ENCODE measurements at regions not wholly inside any gene's neighbourhood (a gene's known extent, or its start where the extent isn't known, plus 50 kb on each side); places are given as distances from the start of the nearest gene placed in this dataset.
A peak's percentile ranks its signal among the peaks of the same experiment; 100 is the strongest.
"Not testable (repeated sequence)": the region's sequence is repeated elsewhere in the genome, so short reads cannot be mapped to it uniquely, and the experiment has no call there.

DNA sequence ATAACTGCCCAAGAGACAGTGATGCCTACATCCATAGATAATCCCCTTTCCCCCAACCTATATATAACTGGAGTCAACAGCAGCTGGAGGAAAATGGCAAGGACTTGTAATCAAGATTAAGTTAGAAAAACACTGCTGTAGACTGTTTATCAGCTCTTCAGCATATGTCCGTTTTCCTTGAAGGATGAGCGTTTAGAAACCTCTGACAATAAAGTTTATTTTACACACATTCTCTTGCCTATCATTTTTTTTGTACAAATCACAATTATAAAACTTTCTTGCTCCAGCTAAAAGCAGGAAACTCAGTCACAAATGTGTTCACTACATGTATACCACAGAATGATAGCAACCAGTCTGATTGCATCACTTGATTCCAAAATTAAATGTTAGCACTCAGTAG is 50.8 kb downstream of the PPIAL4G start:
- H3K4me3 Mint-ChIP-seq, H3K27me3 Mint-ChIP-seq, H3K4me1 Mint-ChIP-seq, H3K9me3 Mint-ChIP-seq: not testable (repeated sequence)
- Mint-ChIP-seq H3K27ac (peak overlapping the region in 1 of 3 donors; percentile 92), H3K36me3 (peaks cover 16% of the 10 kb centered on the region)

GRCh38 chr1:148429856-148430255 is 53.2 kb downstream of the PPIAL4G start:
- H3K4me3 Mint-ChIP-seq, H3K27me3 Mint-ChIP-seq, H3K27ac Mint-ChIP-seq, H3K4me1 Mint-ChIP-seq, H3K9me3 Mint-ChIP-seq: not testable (repeated sequence)
- peaks cover 19% of the 10 kb centered on the region for H3K36me3 Mint-ChIP-seq

DNA sequence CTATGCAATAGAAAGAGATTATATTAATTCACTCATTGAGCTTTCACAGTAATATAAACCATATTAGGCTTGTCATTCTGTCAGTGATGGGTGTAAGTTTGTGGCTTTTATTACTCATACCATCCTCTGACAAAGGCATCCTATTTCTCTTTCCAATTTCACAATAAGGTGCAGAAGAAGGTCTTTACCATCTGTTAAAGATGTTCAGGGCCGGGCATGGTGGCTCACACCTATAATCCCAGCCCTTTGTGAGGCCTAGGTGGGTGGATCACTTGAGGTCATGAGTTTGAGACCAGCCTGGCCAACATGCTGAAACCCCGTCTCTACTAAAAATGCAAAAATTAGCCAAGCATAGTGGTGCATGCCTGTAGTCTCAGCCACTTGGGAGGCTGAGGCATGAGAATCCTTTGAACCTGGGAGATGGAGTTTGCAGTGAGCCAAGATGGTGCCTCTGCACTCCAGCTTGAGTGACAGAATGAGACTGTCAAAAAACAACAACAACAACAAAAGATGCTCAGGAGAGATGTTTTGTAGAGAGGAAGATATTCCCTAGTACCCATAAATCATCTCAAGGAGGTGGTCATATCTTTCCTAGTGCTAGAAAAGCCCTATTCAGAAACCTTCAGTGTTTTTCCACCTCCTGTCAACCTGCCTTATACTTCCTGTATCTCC is 56.0 kb downstream of the PPIAL4G start:
- not testable (repeated sequence) for H3K4me3 Mint-ChIP-seq, H3K9me3 Mint-ChIP-seq, H3K27ac Mint-ChIP-seq, H3K27me3 Mint-ChIP-seq, H3K4me1 Mint-ChIP-seq
- H3K36me3 Mint-ChIP-seq = peaks cover 19% of the 10 kb centered on the region

DNA sequence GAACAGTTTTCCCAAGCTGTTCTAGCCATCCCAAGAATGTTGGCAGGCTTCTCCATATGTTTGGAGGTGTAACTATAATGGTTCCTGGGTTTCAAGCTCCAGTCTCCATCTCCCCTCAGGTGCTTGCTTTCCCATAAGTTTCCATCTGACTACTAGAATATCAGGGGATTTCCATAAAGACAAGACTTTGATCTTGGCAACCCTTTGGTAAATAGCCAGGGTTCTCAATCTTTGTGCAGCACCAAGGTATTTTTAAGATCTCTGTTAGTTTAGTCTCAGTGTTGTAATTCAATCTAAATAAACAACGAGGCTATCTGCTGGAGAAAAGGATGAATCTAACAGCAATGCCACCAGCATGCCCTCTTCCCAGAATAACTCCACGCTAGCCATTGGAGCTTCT is 56.7 kb downstream of the PPIAL4G start:
- H3K27ac Mint-ChIP-seq, H3K4me1 Mint-ChIP-seq, H3K4me3 Mint-ChIP-seq, H3K27me3 Mint-ChIP-seq, H3K9me3 Mint-ChIP-seq: not testable (repeated sequence)
- H3K36me3 Mint-ChIP-seq = peaks cover 14% of the 10 kb centered on the region

GRCh38 chr1:148424143-148425003 is 58.7 kb downstream of the PPIAL4G start:
- H3K4me3 Mint-ChIP-seq, H3K4me1 Mint-ChIP-seq, H3K27ac Mint-ChIP-seq: not testable (repeated sequence)

DNA sequence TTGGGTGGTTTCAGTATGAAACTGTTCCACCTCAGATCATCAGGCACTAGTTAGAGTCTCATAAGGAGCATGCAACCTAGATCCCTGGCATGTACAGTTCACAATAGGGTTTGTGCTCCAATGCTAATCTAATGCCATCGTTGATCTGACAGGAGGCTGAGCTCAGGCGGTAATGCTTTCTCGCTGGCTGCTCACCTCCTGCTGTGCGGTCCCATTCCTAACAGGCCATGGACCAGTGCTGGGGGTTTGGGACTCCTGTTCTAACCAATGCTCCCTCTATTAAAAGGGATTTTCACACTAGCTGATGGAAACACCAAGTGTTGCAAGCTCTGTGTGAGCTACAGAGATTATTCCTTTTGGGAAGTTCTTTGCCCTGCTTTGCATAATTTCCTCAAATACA is 60.2 kb downstream of the PPIAL4G start:
- H3K4me3 Mint-ChIP-seq, H3K36me3 Mint-ChIP-seq, H3K4me1 Mint-ChIP-seq, H3K27me3 Mint-ChIP-seq, H3K27ac Mint-ChIP-seq, H3K9me3 Mint-ChIP-seq: not testable (repeated sequence)

More at GRCh38 chr1:148424143-148425003, 58.7 kb downstream of the PPIAL4G start:
- not testable (repeated sequence) for H3K27me3 Mint-ChIP-seq, H3K36me3 Mint-ChIP-seq, H3K9me3 Mint-ChIP-seq

DNA sequence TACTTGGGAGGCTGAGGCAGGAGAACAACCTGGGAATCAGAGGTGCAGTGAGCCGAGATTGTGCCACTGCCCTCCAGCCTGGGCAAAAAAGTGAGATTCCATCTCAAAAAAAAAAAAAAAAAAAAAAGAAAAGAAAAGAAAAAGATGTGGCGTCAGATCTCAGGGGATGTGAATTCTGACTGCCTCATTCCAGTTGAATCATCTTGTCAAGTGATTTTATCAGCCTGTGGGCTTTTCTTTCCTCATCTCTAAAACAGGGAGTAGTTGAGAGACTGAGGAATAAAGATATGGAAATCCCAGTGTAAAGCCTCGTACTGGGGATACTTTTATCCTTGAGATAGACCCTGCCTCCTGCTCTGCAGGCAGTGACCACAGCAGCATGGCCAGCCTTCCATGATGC is 65.9 kb downstream of the PPIAL4G start:
- not testable (repeated sequence) for H3K4me3 Mint-ChIP-seq, H3K9me3 Mint-ChIP-seq, H3K36me3 Mint-ChIP-seq, H3K27me3 Mint-ChIP-seq, H3K4me1 Mint-ChIP-seq, H3K27ac Mint-ChIP-seq

DNA sequence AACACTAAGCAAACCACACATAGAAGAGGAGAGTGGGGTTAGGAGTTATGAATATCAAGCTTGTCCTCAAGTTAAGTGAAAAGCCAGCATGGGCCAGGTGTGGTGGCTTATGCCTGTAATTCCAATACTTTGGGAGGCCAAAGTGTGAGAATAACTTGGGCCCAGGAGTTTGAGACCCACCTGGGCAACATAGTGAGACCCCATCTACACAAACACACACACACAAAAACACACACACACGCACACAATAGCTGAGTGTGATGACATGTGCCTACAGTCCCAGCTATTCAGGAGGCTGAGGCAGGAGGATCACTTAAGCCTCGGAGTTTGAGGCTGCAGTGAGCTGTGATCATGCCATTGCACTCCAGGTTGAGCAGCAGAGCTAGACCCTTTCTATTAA is 69.7 kb downstream of the PPIAL4G start:
- H3K4me1 Mint-ChIP-seq, H3K36me3 Mint-ChIP-seq, H3K4me3 Mint-ChIP-seq, H3K9me3 Mint-ChIP-seq, H3K27ac Mint-ChIP-seq, H3K27me3 Mint-ChIP-seq: not testable (repeated sequence)

DNA sequence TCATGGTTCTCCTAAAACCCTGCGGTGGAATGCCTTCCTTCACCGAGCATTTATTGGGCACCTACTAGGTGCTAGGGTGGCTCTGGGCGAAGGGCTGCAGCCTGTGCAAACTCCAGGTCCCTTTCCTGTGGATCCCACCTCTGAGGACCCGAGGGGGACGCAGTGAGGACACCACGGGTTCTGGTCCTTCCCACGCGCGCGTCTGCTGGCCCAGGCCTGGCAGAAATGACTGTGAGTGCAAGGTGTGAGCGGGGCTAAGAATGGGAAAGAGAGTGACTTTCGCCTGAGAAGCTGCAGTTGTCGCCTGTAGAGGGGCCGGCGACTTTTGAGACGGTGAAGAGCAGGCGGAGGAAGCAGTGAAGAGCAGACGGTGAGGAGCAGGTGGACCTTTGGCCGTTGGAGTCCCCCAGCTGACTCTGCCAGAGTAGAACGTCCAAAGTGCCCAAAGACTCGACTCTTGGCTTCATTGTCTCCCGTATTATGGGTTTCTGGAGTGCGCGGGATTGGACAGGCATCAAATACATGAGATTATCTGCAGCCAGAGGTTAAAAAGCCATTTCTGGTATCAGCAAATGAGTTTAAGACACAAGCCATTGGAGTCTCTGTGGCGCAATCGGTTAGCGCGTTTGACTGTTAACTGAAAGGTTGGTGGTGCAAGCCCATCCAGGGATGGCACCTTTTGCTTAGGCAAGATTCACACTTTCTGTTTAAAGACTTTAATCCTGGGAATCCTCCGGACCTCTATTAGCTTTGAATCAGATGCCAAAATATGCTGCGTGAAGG is 78.1 kb downstream of the PPIAL4G start:
- H3K4me3 Mint-ChIP-seq, H3K4me1 Mint-ChIP-seq, H3K9me3 Mint-ChIP-seq, H3K27me3 Mint-ChIP-seq, H3K36me3 Mint-ChIP-seq: not testable (repeated sequence)
- H3K27ac Mint-ChIP-seq = peak overlapping the region in 1 of 3 donors; percentile 39

DNA sequence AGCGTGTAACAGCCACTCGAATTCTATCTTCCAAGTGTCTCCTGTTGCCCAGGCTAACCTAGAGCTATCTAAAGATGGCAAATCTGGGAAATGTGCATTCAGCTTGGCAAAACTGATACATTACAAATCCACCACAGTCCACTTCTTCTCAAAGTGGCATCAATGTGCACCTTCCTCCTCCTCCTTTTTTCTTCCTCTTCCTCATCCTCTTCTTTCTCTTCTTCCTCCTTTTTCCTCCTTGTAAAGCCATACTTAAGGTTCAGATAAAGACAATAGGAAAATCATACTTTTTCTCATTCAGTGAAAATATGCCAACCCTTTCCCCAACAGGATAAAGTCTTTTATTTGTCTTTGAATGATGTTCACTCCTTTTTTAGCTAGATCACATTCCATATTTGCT is 79.2 kb downstream of the PPIAL4G start:
- H3K36me3 Mint-ChIP-seq, H3K27me3 Mint-ChIP-seq, H3K9me3 Mint-ChIP-seq: not testable (repeated sequence)
- peaks cover 8 to 13% (median 10%) of the 10 kb centered on the region in 3 donors for H3K4me1 Mint-ChIP-seq
- peak overlapping the region in 2 of 4 donors; percentile 61 to 68 for H3K4me3 Mint-ChIP-seq
- H3K27ac Mint-ChIP-seq = peak overlapping the region in 2 of 3 donors; percentile 26 to 93

- peak overlapping the region; percentile 79 to 100 (median 98) for H3K27ac Mint-ChIP-seq
- not testable (repeated sequence) for H3K27me3 Mint-ChIP-seq, H3K9me3 Mint-ChIP-seq, H3K36me3 Mint-ChIP-seq
- peak overlapping the region; percentile 87 to 99 (median 98) for H3K4me3 Mint-ChIP-seq
- H3K4me1 Mint-ChIP-seq = peaks cover 8 to 13% (median 10%) of the 10 kb centered on the region in 3 donors
Observed at GRCh38 chr1:148403085-148403456, 80.0 kb downstream of the PPIAL4G start.

DNA sequence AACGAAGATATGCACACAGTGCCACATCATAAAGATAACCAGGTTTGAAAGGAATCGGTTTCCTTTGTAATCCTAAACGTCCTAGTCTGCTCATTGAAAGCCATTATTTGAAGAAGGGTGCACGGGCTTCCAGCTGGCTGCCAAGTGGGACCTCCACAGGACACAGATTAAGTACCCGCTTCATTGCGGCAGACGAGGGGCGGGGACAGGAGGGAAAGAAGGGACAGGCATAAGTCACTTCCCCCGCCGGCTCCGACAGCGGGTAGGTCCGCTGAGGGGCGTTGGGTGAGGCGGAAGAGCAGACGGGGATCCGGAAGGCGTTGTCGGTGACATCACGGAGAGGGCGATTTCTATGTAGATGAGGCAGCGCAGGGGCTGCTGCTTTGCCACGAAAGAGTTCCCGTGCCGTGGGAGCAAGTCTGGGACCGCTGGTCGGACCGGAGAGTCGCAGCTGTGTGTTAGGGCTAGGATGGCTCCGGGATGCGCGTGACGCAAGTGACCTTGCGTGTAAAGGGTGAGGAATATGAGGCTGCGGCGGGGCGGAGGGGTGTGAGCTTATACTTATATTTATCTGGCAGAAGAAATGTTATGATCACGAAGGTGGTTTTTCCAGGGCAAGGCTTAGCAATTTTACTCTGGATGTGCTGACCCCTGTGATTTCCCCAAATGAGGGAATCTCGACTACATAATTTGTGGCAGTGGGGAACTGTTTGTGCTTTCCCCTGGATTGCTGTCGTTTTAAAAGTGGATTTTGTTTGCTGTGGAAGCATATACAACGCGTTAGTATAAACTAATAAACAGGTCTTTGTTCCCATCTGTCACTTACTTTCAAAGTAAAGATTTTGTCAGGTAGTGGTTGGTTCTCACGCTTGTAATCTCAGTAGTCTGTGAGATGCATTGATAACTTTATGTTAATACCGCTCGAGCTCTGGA is 80.7 kb downstream of the PPIAL4G start:
- H3K27ac Mint-ChIP-seq = peak overlapping the region; percentile 79 to 100 (median 98)
- peaks cover 8 to 16% (median 13%) of the 10 kb centered on the region in 3 donors for H3K4me1 Mint-ChIP-seq
- H3K4me3 Mint-ChIP-seq = peak overlapping the region; percentile 87 to 99 (median 98)
- not testable (repeated sequence) for H3K9me3 Mint-ChIP-seq, H3K36me3 Mint-ChIP-seq, H3K27me3 Mint-ChIP-seq

DNA sequence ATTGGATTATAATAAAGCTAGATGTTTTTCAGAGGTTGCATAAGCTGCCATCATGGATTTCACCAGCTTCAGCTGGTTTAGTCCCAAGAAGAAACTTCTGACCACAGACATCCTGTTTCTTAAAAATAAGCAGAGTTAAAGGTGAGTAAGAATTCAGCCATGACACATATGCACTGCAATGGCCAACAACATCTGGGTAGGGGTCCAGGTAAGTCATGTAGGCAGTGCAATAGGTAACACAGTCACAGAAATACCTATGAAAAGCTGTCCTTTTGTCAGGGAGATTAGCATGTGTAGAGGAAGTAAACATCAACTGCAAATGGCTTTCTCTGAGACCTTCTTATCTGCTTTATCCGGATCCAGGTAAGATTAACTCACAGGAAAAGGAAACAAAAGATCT is 85.6 kb downstream of the PPIAL4G start:
- not testable (repeated sequence) for H3K9me3 Mint-ChIP-seq, H3K27ac Mint-ChIP-seq, H3K27me3 Mint-ChIP-seq, H3K36me3 Mint-ChIP-seq
- peaks cover 6 to 18% (median 13%) of the 10 kb centered on the region in 3 donors for H3K4me1 Mint-ChIP-seq
- peak overlapping the region in 1 of 4 donors; percentile 8 for H3K4me3 Mint-ChIP-seq

DNA sequence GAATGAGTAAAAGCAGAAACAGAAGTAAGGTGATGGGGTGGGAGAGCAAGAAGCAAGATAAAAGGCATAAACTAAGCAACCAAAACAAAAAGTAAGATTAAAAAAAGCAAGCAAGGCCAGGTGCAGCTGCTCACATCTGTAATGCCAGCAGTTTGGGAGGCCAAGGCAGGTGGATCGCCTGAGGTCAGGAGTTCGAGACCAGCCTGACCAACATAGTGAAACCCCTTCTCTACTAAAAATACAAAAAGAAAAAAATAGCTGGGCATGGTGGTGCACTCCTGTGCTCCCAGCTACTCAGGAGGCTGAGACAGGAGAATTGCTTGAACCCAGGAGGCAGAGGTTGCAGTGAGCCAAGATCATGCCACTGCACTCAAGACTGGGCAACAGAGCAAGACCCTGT is 90.6 kb downstream of the PPIAL4G start:
- not testable (repeated sequence) for H3K36me3 Mint-ChIP-seq, H3K4me3 Mint-ChIP-seq, H3K27me3 Mint-ChIP-seq, H3K9me3 Mint-ChIP-seq, H3K27ac Mint-ChIP-seq
- peaks cover 5 to 14% (median 13%) of the 10 kb centered on the region in 3 donors for H3K4me1 Mint-ChIP-seq

DNA sequence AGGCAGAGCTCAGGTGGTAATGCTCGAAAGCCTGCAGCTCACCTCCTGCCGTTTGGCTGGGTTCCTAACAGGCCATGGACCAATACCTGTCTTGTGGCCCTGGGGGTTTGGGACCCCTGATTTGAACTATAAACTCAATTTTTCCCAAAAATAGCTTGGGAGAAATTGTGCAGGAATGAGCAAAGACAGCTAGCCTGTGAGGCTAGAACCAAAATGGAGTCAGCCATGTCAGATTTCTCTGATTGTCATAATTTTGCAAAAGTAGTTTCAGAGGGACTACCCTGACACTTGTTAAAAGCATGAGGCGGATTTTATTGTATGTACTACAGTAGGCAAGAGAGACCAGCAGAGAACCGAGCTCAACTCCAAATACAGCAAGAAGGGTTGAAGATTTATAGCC is 91.8 kb downstream of the PPIAL4G start:
- H3K9me3 Mint-ChIP-seq, H3K4me3 Mint-ChIP-seq, H3K36me3 Mint-ChIP-seq, H3K27me3 Mint-ChIP-seq: not testable (repeated sequence)
- H3K4me1 Mint-ChIP-seq = peaks cover 7 to 22% (median 11%) of the 10 kb centered on the region in 3 donors
- H3K27ac Mint-ChIP-seq = peak overlapping the region in 1 of 3 donors; percentile 4

Measured in IgD-negative memory B cell (primary cell).